Vagina (tissue), 2 donors: ENCODE measurements at regions not wholly inside any gene's neighbourhood (a gene's known extent, or its start where the extent isn't known, plus 50 kb on each side); places are given as distances from the start of the nearest gene placed in this dataset.

Experiments used
- DNase-seq, 2 donors: peaks; one replicate each; pipeline ENCODE4 v3.0.0-alpha.2; 2017; ENCODE audit errors: extremely low spot score in 2 of 2
- H3K27ac ChIP-seq: fragments of 200-600 bp; sonication (generic); one replicate; pipeline ENCODE4 v1.5.1; 2019
- H3K27me3 ChIP-seq: fragments of 200-600 bp; sonication (generic); one replicate; pipeline ENCODE4 v1.5.1; 2019
- H3K36me3 ChIP-seq, 2 donors: fragments of 200-600 bp; sonication (generic); one replicate each; pipeline ENCODE4 v1.5.1; 2017 to 2019
- H3K4me1 ChIP-seq: fragments of 200-600 bp; sonication (generic); one replicate; pipeline ENCODE4 v1.5.1; 2019
- H3K4me3 ChIP-seq, 2 donors: fragments of 200-600 bp; sonication (generic); 1 replicate in 1 of 2; 2 replicates in 1 of 2; pipeline ENCODE4 v1.5.1; 2016 to 2019
- H3K9me3 ChIP-seq: fragments of 200-600 bp; sonication (generic); one replicate; pipeline ENCODE4 v1.5.1; 2019
- CTCF ChIP-seq, 3 experiments: fragments of 450-650 bp in 2 of 3; fragments of 200-600 bp in 1 of 3; sonication (generic) in 1 of 3; IDR thresholded peaks; one replicate each; pipeline ENCODE4 v1.5.1; 2017 to 2019; ENCODE audit warnings: antibody characterized with exemption in 3 of 3, mild to moderate bottlenecking in 2 of 3, moderate library complexity in 2 of 3
- POLR2A ChIP-seq, 2 donors: fragments of 450-650 bp; IDR thresholded peaks; one replicate each; pipeline ENCODE4 v1.6.1; 2017; ENCODE audit warnings: antibody characterized with exemption in 2 of 2, mild to moderate bottlenecking in 2 of 2, moderate library complexity in 2 of 2
- POLR2AphosphoS5 ChIP-seq, 2 donors: sonication (generic); formaldehyde crosslinking; IDR thresholded peaks; one replicate each; pipeline ENCODE4 v1.9.0; 2017; ENCODE audit warnings: antibody characterized with exemption in 2 of 2, mild to moderate bottlenecking in 2 of 2, low read depth in 1 of 2; ENCODE audit not compliant: insufficient read depth in 1 of 2
- intact Hi-C: fragments of 100-400 bp; cut with DNase I; formaldehyde crosslinking; loops from one replicate; pipeline ENCODE4 v1.15.1; 2023

GRCh38 chr12:85445060-85445938 lies 165.3 kb downstream of the ALX1 start:
- Histone ChIP-seq H3K27ac (no peak overlapping the region), H3K9me3 (no peaks in the 10 kb centered on the region), H3K36me3 (no peaks in the 10 kb centered on the region), H3K27me3 (no peaks in the 10 kb centered on the region), H3K4me3 (no peak overlapping the region), H3K4me1 (no peaks in the 10 kb centered on the region)
- DNase-seq: no peak
- intact Hi-C loops: no loop called here
- TF ChIP-seq CTCF (IDR thresholded peaks at IDR 0.05): no peak
- no peak for TF ChIP-seq POLR2AphosphoS5 (IDR thresholded peaks at IDR 0.05; ENCODE audit: insufficient read depth in 1 of 2, low read depth in 1 of 2)
- TF ChIP-seq POLR2A (IDR thresholded peaks at IDR 0.05): no peak

GRCh38 chr12:85448031-85448430 lies 168.0 kb downstream of the ALX1 start:
- no peak for DNase-seq
- Histone ChIP-seq H3K27ac (no peak overlapping the region), H3K4me3 (no peak overlapping the region), H3K27me3 (no peaks in the 10 kb centered on the region), H3K9me3 (no peaks in the 10 kb centered on the region), H3K36me3 (no peaks in the 10 kb centered on the region), H3K4me1 (no peaks in the 10 kb centered on the region)
- no peak for TF ChIP-seq POLR2AphosphoS5 (IDR thresholded peaks at IDR 0.05; ENCODE audit: insufficient read depth in 1 of 2, low read depth in 1 of 2)
- TF ChIP-seq POLR2A (IDR thresholded peaks at IDR 0.05): no peak
- no peak for TF ChIP-seq CTCF (IDR thresholded peaks at IDR 0.05)
- intact Hi-C loops: no loop called here

GRCh38 chr12:85448548-85449139 lies 168.6 kb downstream of the ALX1 start:
- TF ChIP-seq CTCF (IDR thresholded peaks at IDR 0.05): peak in 2 of 3 experiments; percentile 23 to 34
- TF ChIP-seq POLR2A (IDR thresholded peaks at IDR 0.05): no peak
- Histone ChIP-seq H3K4me1 (no peaks in the 10 kb centered on the region), H3K4me3 (no peak overlapping the region), H3K36me3 (no peaks in the 10 kb centered on the region), H3K27ac (no peak overlapping the region), H3K27me3 (no peaks in the 10 kb centered on the region), H3K9me3 (no peaks in the 10 kb centered on the region)
- intact Hi-C loops: no loop called here
- no peak for DNase-seq

- H3K4me1 ChIP-seq: no peaks in the 10 kb centered on the region
- no peak for TF ChIP-seq CTCF (IDR thresholded peaks at IDR 0.05)
- intact Hi-C loops: no loop called here
- no peak overlapping the region for H3K4me3 ChIP-seq
- no peaks in the 10 kb centered on the region for H3K9me3 ChIP-seq
- no peak overlapping the region for H3K27ac ChIP-seq
- no peak for DNase-seq
- H3K27me3 ChIP-seq: no peaks in the 10 kb centered on the region
- H3K36me3 ChIP-seq: no peaks in the 10 kb centered on the region
Measured at GRCh38 chr12:85457016-85457415, 177.0 kb downstream of the ALX1 start.

GRCh38 chr12:85461127-85461526 lies 181.1 kb downstream of the ALX1 start:
- no peak for DNase-seq
- intact Hi-C loops: no loop called here
- Histone ChIP-seq H3K27ac (no peak overlapping the region), H3K27me3 (no peaks in the 10 kb centered on the region), H3K4me1 (peaks cover 13% of the 10 kb centered on the region), H3K36me3 (no peaks in the 10 kb centered on the region), H3K9me3 (no peaks in the 10 kb centered on the region), H3K4me3 (no peak overlapping the region)
- TF ChIP-seq CTCF (IDR thresholded peaks at IDR 0.05) (no peak), POLR2AphosphoS5 (IDR thresholded peaks at IDR 0.05; ENCODE audit: insufficient read depth in 1 of 2, low read depth in 1 of 2) (no peak), POLR2A (IDR thresholded peaks at IDR 0.05) (no peak)
